Uterus (tissue), 2 donors: ENCODE measurements at regions not wholly inside any gene's neighbourhood (a gene's known extent, or its start where the extent isn't known, plus 50 kb on each side); places are given as distances from the start of the nearest gene placed in this dataset.

Experiments
- CTCF ChIP-seq, 4 experiments: fragments of 200-600 bp in 2 of 4; fragments of 450-650 bp in 2 of 4; sonication (generic) in 2 of 4; IDR thresholded peaks; one replicate each; pipeline ENCODE4 v1.5.1; 2016 to 2019; ENCODE audit warnings: antibody characterized with exemption in 4 of 4, mild to moderate bottlenecking in 2 of 4, moderate library complexity in 1 of 4
- POLR2A ChIP-seq, 2 donors: fragments of 450-650 bp; IDR thresholded peaks; one replicate each; pipeline ENCODE4 v1.6.1; 2016; ENCODE audit warnings: antibody characterized with exemption in 2 of 2, mild to moderate bottlenecking in 1 of 2, moderate library complexity in 1 of 2

- TF ChIP-seq POLR2A (IDR thresholded peaks at IDR 0.05) = peak; percentile 52 to 53
- TF ChIP-seq CTCF (IDR thresholded peaks at IDR 0.05) = peak in 2 of 4 experiments; percentile 21 to 34
These were observed 162.5 kb upstream of the TBL1XR1 start for GRCh38 chr3:177359593-177360357.
